ENCODE measurements at regions not wholly inside any gene's neighbourhood (a gene's known extent, or its start where the extent isn't known, plus 50 kb on each side); places are given as distances from the start of the nearest gene placed in this dataset.

DNA sequence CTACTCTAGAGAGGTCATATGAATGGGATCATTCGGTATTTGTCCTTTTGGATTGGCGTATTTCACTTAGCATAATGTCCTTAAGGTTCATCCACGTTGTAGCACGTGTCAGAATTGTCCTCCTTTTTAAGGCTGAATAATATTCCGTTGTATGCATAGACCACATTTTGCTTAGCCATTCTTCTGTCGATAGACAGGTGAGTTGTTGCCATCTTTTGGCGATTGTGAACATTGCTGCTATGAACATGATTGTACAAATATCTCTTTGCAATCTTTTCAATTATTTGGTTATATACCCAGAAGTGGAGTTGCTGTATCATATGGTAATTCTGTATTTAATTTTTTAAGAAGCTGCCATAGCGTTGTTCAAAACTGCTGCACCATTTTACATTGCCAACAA is 52.4 kb upstream of the GOLGA8J start:
- no peak for TF ChIP-seq POLR2A (IDR thresholded peaks at IDR 0.05)
- TF ChIP-seq, protein P1, sequence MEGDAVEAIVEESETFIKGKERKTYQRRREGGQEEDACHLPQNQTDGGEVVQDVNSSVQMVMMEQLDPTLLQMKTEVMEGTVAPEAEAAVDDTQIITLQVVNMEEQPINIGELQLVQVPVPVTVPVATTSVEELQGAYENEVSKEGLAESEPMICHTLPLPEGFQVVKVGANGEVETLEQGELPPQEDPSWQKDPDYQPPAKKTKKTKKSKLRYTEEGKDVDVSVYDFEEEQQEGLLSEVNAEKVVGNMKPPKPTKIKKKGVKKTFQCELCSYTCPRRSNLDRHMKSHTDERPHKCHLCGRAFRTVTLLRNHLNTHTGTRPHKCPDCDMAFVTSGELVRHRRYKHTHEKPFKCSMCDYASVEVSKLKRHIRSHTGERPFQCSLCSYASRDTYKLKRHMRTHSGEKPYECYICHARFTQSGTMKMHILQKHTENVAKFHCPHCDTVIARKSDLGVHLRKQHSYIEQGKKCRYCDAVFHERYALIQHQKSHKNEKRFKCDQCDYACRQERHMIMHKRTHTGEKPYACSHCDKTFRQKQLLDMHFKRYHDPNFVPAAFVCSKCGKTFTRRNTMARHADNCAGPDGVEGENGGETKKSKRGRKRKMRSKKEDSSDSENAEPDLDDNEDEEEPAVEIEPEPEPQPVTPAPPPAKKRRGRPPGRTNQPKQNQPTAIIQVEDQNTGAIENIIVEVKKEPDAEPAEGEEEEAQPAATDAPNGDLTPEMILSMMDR (IDR thresholded peaks at IDR 0.05), result peak in 2 of 6 experiments; percentile 7 to 42
- DNase-seq, result no peak
- WGBS, 2 donors, result 83 to 87% methylated on average over 8 of the region's 8 CpGs

DNA sequence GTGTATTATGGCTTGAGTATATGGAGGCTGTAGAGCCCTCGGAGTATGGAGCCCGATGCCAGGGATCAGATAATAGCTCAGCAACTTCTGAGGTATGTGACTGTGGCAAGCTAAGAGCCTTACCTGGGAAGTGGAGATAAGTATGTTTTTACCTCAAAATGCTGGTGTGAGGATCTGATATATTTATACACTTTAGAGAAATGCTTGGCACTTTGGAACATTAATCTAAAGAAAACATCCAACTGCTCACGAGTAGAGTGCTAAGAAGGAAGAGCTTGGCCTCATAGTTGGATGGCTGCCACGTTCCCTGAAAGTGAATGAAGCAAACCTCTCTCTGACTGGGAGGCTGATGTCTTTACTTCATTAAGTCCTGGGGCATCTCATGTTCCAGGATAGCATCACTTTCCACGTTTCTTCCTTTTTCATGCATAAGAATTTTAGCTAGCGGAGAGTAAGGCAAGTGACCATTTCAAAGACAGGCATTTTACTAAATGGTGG is 58.9 kb upstream of the GOLGA8J start:
- Histone ChIP-seq H3K27ac (no peak overlapping the region), H3K4me1 (no peaks in the 10 kb centered on the region), H3K27me3 (peaks cover 0 to 7% (median 0%) of the 10 kb centered on the region in 4 donors), H3K36me3 (no peaks in the 10 kb centered on the region), H3K4me3 (no peak overlapping the region), H3K9me3 (no peaks in the 10 kb centered on the region)
- 37 to 55% methylated on average over 6 of the region's 6 CpGs for WGBS, 2 donors
- no peak for DNase-seq
- intact Hi-C loops (cut with DNase I), result no loop called here
- TF ChIP-seq, protein P1 (IDR thresholded peaks at IDR 0.05), result no peak
- no peak for TF ChIP-seq POLR2A (IDR thresholded peaks at IDR 0.05)

More for the DNA sequence above, 52.4 kb upstream of the GOLGA8J start:
- Histone ChIP-seq H3K27ac (no peak overlapping the region), H3K4me1 (no peaks in the 10 kb centered on the region), H3K9me3 (no peaks in the 10 kb centered on the region), H3K4me3 (no peak overlapping the region), H3K27me3 (no peaks in the 10 kb centered on the region), H3K36me3 (no peaks in the 10 kb centered on the region)
- intact Hi-C loops (cut with DNase I), result no loop called here

DNA sequence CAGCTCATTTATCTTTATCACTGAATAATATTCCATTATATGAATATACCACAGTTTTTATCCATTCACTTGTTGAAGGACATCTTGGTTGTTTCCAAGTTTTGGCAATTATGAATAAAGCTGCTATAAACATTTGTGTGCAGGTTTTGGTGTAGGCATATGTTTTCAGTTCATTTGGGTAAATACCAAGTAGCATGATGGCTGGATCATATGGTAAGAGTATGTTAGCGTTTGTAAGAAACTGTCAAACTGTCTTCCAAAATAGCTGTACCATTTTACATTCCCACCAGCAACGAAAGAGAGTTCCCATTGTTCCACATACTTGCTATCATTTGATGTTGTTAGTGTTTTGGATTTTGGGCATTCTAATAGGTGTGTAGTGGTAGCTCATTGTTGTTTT is 72.0 kb upstream of the GOLGA8J start:
- Histone ChIP-seq H3K9me3 (no peaks in the 10 kb centered on the region), H3K4me1 (no peaks in the 10 kb centered on the region), H3K4me3 (no peak overlapping the region), H3K27ac (no peak overlapping the region), H3K36me3 (no peaks in the 10 kb centered on the region), H3K27me3 (no peaks in the 10 kb centered on the region)
- no peak for DNase-seq
- no peak for TF ChIP-seq POLR2A (IDR thresholded peaks at IDR 0.05)
- TF ChIP-seq, protein P1 (IDR thresholded peaks at IDR 0.05), result no peak
- intact Hi-C loops (cut with DNase I), result no loop called here
- 78 to 79% methylated on average over 2 of the region's 2 CpGs for WGBS, 2 donors

DNA sequence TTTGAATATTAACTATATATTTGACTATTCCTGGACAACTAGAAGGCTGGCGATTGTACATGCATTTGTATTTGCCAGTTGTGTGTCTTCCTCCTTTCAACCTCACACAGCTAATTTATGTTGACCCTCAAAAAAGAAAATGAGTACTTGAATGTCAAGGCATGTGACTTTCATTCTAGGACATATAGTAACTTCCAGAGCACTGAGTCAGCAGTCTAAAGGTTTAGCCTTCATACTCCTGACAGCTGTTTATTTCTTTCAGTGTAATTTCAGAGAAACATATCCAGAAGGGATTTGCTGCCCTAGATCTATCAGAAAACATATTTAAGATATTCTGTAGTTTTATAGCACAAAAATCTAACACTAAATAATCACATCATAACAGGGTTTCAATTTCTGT is 74.6 kb upstream of the GOLGA8J start:
- H3K4me3 ChIP-seq, result no peak overlapping the region
- no peak for DNase-seq
- WGBS, 2 donors, result 72 to 80% methylated on average over 1 of the region's 1 CpG
- no peaks in the 10 kb centered on the region for H3K4me1 ChIP-seq
- H3K9me3 ChIP-seq, result no peaks in the 10 kb centered on the region
- H3K27ac ChIP-seq, result no peak overlapping the region
- no peaks in the 10 kb centered on the region for H3K27me3 ChIP-seq
- intact Hi-C loops (cut with DNase I), result no loop called here
- TF ChIP-seq, protein P1 (IDR thresholded peaks at IDR 0.05), result no peak
- TF ChIP-seq POLR2A (IDR thresholded peaks at IDR 0.05), result no peak
- no peaks in the 10 kb centered on the region for H3K36me3 ChIP-seq

DNA sequence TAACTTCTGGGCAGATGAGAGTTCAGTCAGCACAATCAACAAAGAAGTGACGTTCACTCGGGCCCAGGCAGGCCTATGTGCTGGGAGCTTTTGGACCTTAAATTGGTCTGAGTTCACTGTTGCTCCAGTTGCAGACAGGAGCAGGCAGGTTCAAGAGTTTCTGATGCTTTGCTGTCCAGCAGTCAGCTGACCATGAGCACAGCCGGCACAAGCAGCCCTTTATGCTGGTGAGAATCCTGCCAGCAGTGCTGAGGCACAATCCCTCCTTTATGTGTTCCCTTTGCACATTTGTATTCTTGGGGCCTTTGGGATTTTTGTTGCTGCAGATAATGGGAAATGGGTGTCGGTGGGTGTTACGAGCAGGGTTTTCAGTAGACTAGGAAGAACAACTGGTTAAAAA is 81.2 kb upstream of the GOLGA8J start:
- H3K9me3 ChIP-seq, result no peaks in the 10 kb centered on the region
- H3K27me3 ChIP-seq, result no peaks in the 10 kb centered on the region
- intact Hi-C loops (cut with DNase I), result no loop called here
- DNase-seq, result no peak
- TF ChIP-seq, protein P1 (IDR thresholded peaks at IDR 0.05), result no peak
- no peak for TF ChIP-seq POLR2A (IDR thresholded peaks at IDR 0.05)
- no peak overlapping the region for H3K27ac ChIP-seq
- H3K4me1 ChIP-seq, result no peaks in the 10 kb centered on the region
- no peaks in the 10 kb centered on the region for H3K36me3 ChIP-seq
- H3K4me3 ChIP-seq, result no peak overlapping the region
- WGBS, 2 donors, result 70 to 93% methylated on average over 4 to 5 of the region's 5 CpGs

All from esophagus squamous epithelium (tissue), 5 donors.